KMS-11 (cell line): ENCODE measurements at regions not wholly inside any gene's neighbourhood (a gene's known extent, or its start where the extent isn't known, plus 50 kb on each side); places are given as distances from the start of the nearest gene placed in this dataset.

Experiments used
- H2AFZ ChIP-seq: fragments of 200-600 bp; sonication (generic); 2 replicates; pipeline ENCODE4 v1.6.1; 2016; ENCODE audit warnings: antibody characterized with exemption, mixed run types, low read depth
- H3K27ac ChIP-seq: fragments of 200-600 bp; sonication (generic); 2 replicates; pipeline ENCODE4 v1.6.1; 2016; ENCODE audit warnings: mild to moderate bottlenecking, mixed run types
- H3K27me3 ChIP-seq: fragments of 200-600 bp; sonication (generic); 2 replicates; pipeline ENCODE4 v1.6.1; 2017; ENCODE audit warnings: mild to moderate bottlenecking, low read depth, mixed run types, moderate library complexity; ENCODE audit not compliant: insufficient read depth
- H3K36me3 ChIP-seq: fragments of 200-600 bp; sonication (generic); 2 replicates; pipeline ENCODE4 v1.6.1; 2017; ENCODE audit warnings: mild to moderate bottlenecking, mixed run types; ENCODE audit not compliant: insufficient read depth
- H3K4me1 ChIP-seq: fragments of 200-600 bp; sonication (generic); 2 replicates; pipeline ENCODE4 v1.6.1; 2016; ENCODE audit warnings: mild to moderate bottlenecking, low read depth, mixed run types; ENCODE audit not compliant: poor library complexity, severe bottlenecking
- H3K4me2 ChIP-seq: fragments of 200-600 bp; sonication (generic); 2 replicates; pipeline ENCODE4 v1.7.0; 2016; ENCODE audit warnings: mild to moderate bottlenecking, mixed run types
- H3K4me3 ChIP-seq: fragments of 200-600 bp; sonication (generic); IDR thresholded peaks from 2 replicates; pipeline ENCODE4 v1.6.1; 2017; ENCODE audit warnings: low read depth, low read length, mixed read lengths; ENCODE audit not compliant: insufficient read depth
- H3K79me2 ChIP-seq: fragments of 200-600 bp; sonication (generic); 2 replicates; pipeline ENCODE4 v1.6.1; 2016; ENCODE audit warnings: low read depth, mixed run types; ENCODE audit not compliant: insufficient read depth
- H3K9ac ChIP-seq: fragments of 200-600 bp; sonication (generic); 2 replicates; pipeline ENCODE4 v1.6.1; 2016; ENCODE audit warnings: mild to moderate bottlenecking, mixed run types
- H4K20me1 ChIP-seq: fragments of 200-600 bp; sonication (generic); 2 replicates; pipeline ENCODE4 v1.6.1; 2016; ENCODE audit warnings: mild to moderate bottlenecking, mixed run types; ENCODE audit not compliant: insufficient read depth
- CTCF ChIP-seq: fragments of 200-600 bp; sonication (generic); conservative IDR thresholded peaks from 2 replicates; pipeline ENCODE4 v1.6.1; 2017; ENCODE audit warnings: low read depth, mild to moderate bottlenecking, antibody characterized with exemption, low read length, moderate library complexity, mixed read lengths

- Histone ChIP-seq H2AFZ (no peak overlapping the region), H3K9ac (no peak overlapping the region), H4K20me1 (no peaks in the 10 kb centered on the region), H3K4me2 (no peak overlapping the region), H3K4me3 (no peak overlapping the region), H3K4me1 (no peaks in the 10 kb centered on the region), H3K27ac (no peak overlapping the region), H3K27me3 (no peaks in the 10 kb centered on the region), H3K36me3 (no peaks in the 10 kb centered on the region), H3K79me2 (no peaks in the 10 kb centered on the region)
- no peak for TF ChIP-seq CTCF
Measured at GRCh38 chr2:5751873-5752482, 59.8 kb downstream of the SOX11 start.

DNA sequence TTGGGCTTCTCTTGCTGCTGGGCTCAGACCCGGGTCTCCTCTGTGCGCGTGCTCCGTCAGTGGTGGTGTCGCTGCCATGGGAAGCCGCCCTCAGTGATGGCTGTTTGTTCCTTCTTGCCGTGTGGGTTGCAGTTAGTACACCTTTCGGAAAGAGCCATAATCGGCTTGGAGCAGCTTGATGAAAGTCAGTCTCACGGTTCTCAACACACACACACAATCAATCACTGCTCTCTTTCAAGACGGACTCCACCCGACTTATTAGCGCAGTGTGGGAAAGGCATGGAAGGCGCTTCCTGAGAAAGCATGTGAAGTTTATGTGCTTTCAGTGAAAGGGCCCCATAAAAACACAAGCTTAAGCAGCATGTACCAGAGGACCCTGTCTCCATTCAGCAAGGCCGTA is 64.1 kb downstream of the SOX11 start:
- H3K4me2 ChIP-seq = no peak overlapping the region
- no peak overlapping the region for H3K9ac ChIP-seq
- H4K20me1 ChIP-seq = no peaks in the 10 kb centered on the region
- TF ChIP-seq CTCF = no peak
- H3K79me2 ChIP-seq = no peaks in the 10 kb centered on the region
- no peak overlapping the region for H3K27ac ChIP-seq
- H3K36me3 ChIP-seq = no peaks in the 10 kb centered on the region
- no peaks in the 10 kb centered on the region for H3K27me3 ChIP-seq
- no peak overlapping the region for H2AFZ ChIP-seq
- no peak overlapping the region for H3K4me3 ChIP-seq
- H3K4me1 ChIP-seq = no peaks in the 10 kb centered on the region

DNA sequence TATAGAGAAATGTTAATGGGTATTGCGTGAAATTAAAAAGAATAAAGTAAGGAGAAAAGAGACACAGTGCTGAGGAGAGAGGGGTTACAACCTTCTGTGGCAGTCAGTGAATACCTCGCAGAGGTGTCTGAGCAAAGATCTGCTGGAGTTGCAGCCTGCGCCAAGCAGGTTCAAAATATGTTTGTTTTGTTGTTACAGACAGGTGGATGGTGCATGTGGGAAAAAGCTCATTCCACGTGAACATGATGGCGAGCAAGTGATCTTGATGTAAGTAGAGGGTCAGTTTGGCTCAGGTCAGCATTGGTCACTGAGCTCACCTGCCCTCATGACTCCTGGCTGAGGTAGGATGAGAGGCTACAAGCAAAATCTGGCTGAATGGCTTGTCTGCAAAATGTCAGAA is 66.2 kb downstream of the SOX11 start:
- Histone ChIP-seq H3K9ac (no peak overlapping the region), H2AFZ (no peak overlapping the region), H4K20me1 (no peaks in the 10 kb centered on the region), H3K4me2 (no peak overlapping the region), H3K4me1 (no peaks in the 10 kb centered on the region), H3K27ac (no peak overlapping the region), H3K4me3 (no peak overlapping the region), H3K79me2 (no peaks in the 10 kb centered on the region), H3K27me3 (no peaks in the 10 kb centered on the region), H3K36me3 (no peaks in the 10 kb centered on the region)
- no peak for TF ChIP-seq CTCF

DNA sequence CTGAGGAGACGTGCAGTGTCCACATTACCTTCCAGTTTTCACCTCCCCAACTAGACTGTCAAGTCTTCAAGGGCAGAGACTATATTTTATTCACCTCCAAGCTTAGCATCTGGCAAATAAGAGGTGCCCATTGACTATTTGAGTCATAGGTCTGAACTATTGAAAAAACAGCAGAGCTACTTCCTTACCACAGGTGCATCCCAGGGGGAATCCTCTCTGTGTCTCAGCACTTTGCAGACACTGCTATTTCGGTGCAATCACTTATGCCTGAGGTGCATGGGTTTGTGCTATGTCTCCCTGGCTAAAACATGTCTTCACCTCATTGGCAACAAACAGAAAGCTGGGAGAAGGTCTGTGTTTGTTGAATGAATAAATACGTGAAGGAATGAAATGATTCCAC is 67.8 kb downstream of the SOX11 start:
- no peak overlapping the region for H3K27ac ChIP-seq
- no peaks in the 10 kb centered on the region for H3K79me2 ChIP-seq
- no peaks in the 10 kb centered on the region for H3K4me1 ChIP-seq
- H3K36me3 ChIP-seq = no peaks in the 10 kb centered on the region
- H4K20me1 ChIP-seq = no peaks in the 10 kb centered on the region
- H2AFZ ChIP-seq = no peak overlapping the region
- TF ChIP-seq CTCF = no peak
- no peaks in the 10 kb centered on the region for H3K27me3 ChIP-seq
- no peak overlapping the region for H3K4me2 ChIP-seq
- H3K9ac ChIP-seq = no peak overlapping the region
- H3K4me3 ChIP-seq = no peak overlapping the region
